ENCODE measurements at regions not wholly inside any gene's neighbourhood (a gene's known extent, or its start where the extent isn't known, plus 50 kb on each side); places are given as distances from the start of the nearest gene placed in this dataset.

GRCh38 chr5:175765858-175766257, 105.5 kb upstream of the CPLX2 start:
- no peak for DNase-seq

DNA sequence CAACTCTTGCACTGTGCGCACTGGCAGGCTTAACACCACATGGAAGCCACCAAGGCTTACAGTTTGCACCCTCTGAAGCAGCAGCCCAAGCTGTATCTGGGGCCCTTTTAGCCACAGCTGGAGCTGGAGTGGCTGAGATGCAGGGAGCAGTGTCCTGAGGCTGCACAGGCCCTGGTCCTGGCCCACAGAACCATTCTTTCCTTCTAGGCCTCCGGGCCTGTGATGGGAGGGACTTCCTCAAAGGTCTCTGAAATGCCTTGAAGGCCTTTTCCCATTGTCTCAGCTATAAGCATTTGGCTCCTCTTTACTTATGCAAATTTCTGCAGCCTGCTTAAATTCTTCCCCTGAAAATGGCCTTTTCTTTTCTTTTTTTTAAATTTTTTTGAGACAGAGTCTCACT, 104.4 kb upstream of the CPLX2 start:
- no peak for DNase-seq

DNA sequence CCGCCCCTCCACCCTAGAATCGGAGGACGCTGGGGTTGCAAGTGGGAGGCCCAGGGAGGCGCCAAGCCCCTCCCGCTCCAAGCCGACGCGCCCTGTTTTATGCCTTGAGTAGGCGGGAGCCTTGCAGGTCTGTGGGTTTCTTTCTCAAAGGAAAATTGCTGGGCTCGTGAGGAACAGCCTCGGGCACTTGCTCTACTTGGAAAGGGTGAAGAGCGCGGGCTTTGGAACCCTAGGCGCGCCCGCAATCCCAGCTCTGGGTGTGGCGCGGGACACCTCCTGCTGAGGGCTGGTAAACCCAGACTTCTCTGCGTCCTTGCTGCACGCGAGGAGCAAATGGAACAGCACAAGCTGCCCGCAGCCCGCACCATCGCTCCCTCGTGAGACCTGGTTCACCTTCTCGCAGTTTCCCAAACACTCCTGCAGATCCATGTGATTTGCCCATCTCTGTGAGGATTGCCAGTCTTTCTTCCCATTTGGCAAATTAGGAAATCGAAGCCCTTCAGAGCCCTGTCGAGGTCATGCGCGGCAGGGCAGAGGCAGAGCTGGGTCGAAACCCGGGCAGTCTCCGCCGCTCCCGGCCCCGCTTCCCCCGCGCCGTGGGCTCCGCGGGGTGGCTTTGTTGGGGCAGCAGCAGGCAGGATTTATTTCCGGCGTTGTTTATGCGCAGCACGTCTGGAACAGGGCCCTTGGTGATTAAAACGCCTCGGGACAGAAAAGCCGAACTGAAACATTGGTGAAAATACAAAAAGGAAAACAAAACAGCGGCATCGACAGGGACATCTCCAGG, 98.4 kb upstream of the CPLX2 start:
- no peak for DNase-seq

GRCh38 chr5:175773534-175774070, 97.8 kb upstream of the CPLX2 start:
- DNase-seq, result no peak

- DNase-seq, result no peak
These were observed 96.0 kb upstream of the CPLX2 start for GRCh38 chr5:175775416-175775815.

- DNase-seq, result no peak
These were observed 92.4 kb upstream of the CPLX2 start for GRCh38 chr5:175778951-175779503.

GRCh38 chr5:175783739-175784138, 87.6 kb upstream of the CPLX2 start:
- no peak for DNase-seq

DNA sequence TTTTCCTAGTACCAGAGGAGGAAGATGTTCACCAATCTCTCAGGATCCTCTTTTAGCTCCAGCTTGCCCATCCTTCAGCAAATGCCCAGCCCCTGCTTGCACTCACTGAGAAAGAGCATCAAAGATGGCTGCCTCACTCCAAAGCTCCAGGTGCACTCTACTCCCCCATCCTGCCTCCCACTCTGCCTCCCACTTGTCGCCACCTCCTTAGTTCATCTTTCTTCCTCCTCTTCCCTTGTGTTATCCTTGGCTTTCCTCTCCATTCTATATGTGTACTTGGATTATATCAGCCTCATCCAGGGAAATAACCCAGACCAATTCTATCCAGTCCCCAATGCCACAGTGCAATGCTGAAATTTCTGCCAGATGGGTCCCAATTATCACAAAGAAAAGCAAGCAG, 87.1 kb upstream of the CPLX2 start:
- no peak for DNase-seq

DNA sequence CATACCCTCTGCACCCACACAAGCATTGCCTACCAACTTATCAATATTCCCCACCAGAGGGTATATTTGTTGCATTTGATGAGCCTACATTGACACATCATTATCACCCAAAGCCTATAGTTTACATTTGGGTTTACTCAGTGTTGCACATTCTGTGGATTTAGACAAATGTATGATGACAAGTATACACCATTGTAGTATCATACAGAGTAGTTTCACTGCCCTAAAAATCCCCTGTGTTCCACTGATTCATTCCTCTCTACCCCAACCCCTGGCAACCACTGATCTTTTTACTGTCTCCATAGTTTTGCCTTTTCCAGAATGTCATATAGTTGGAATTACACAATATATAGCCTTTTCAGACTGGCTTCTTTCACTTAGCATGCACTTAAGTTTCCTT, 85.7 kb upstream of the CPLX2 start:
- no peak for DNase-seq

GRCh38 chr5:175788155-175788787, 83.1 kb upstream of the CPLX2 start:
- no peak for DNase-seq

DNA sequence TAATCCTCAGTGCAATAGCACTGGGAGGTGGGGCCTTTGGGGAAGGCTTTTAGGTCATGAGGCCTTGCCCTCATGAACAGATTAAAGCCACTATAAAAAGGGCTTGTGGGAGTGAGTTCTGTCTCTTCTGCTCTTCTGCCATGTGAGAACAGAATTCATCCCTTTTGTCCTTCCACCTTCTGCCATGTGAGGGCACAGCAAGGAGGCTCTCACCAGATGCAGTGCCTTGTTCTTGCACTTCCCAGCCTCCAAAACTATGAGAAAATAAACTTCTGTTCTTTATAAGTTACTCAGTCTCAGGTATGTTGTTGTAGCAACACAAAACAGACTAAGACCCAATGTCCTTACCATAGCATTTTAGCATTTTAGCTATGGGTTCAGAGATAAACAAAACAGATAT, 81.7 kb upstream of the CPLX2 start:
- DNase-seq, result no peak

GRCh38 chr5:175790796-175791195, 80.6 kb upstream of the CPLX2 start:
- DNase-seq, result no peak

DNA sequence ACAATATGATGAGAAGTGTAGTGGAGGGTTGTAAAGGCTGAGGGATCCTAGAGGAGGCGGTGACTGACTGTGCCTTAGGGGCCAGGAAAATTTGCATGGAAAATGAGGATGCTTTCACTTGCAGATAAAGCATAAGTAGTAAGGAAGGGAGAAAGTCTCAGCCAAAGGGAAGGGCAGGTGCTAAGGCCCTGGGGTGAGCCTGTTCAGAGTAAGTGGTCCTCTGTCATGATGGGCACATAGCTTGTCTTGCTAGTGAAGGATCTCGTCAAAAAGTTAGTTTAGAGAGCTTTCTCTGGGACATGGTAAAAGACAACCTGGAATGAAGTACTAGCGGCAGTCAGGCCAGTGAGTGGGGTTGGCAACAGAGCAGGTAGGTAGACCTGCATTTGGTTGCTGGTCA, 75.4 kb upstream of the CPLX2 start:
- DNase-seq, result no peak

DNA sequence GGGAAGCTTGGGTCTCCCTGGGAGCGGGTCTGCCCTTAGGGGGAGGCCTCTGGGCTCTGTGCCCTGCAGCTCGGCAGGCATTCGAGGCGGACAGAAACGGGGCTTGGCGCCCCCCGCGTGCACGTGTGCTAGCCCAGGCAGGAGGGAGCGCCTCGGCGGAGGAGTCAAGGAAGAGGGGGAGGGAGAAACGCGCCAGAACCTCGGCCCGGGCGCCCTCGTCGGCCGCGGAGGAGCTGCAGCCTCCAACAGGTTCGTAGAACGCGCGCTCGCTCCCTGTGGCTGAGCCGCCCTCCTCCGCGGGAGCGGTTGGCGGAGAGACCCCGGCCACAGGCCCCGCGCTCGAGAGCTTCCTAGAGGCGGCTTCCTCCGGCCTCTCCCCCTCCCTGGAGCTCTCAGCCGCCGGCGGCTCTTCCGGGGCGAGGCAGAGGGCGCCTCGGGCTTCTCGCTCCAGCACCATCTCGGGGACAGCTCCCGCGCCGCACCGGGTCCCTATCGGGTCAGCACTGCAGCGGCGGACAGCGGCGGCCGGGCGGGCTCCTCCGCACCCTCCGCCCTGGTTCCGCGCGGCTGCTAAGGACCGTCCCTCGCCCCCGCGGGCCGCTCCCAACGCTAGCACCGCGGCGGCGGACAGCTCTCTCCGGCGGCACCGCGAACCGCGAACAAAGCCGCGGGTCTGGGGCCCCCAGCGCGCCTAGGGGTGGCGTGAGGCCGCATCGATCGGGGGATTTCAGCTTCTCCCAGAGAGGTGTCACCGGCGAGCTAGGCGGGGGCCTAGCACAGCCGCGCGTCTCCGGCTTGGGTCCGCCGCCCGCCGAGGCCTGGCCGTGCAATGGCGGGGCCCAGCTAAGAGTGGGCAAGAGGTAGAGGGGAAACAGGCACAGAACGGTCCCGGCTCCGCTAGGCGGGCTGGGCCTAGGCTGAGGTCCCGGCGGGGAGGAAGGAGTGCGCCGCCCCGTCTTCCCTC, 74.6 kb upstream of the CPLX2 start:
- DNase-seq, result no peak

GRCh38 chr5:175797521-175798038, 73.8 kb upstream of the CPLX2 start:
- DNase-seq, result no peak

GRCh38 chr5:175798626-175799025, 72.8 kb upstream of the CPLX2 start:
- DNase-seq, result no peak

DNA sequence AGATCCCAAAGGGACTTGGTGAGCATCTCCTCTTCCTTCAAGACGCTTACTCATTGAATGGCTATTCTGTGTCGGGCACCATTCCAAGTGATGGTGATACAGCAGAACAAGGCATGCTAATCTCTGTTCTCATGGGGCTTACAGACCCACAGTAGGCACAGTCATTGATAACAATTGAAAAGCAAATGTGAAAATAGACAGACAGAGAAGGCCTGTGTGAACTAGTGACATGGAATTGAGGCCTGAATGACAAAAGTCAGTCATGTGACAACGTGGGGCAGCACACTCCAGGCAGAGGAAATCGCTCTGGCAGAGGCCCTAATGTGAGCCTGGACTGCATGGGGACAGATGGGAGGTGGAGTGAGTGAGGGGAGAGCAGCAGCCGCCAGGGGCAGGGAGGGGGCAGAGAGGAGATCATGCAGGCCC, 70.7 kb upstream of the CPLX2 start:
- no peak for DNase-seq

- no peak for DNase-seq
These were observed 69.0 kb upstream of the CPLX2 start for GRCh38 chr5:175802361-175802760.

DNA sequence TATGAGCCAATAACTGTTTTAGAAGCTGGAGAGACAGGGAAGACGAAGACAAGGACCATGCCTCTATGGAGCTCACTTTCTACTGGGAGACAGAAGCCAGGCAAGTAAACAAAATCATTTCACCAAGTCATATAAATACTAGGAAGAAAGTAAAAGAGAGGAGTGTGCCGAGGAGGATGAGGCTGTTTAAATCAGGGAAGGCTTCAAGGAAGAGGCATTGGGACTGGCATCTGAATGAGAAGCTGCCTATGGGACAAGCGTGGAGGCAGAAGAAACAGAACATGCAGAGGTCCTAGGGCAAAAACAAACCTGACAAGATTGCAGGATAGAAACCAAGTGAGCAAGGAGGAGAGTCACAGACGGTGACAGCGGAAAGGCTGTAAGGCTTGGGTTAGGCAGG, 68.1 kb upstream of the CPLX2 start:
- DNase-seq, result no peak

- no peak for DNase-seq
These were observed 67.5 kb upstream of the CPLX2 start for GRCh38 chr5:175803736-175804454.

GRCh38 chr5:175805256-175806011, 65.9 kb upstream of the CPLX2 start:
- no peak for DNase-seq
